ENCODE measurements at regions not wholly inside any gene's neighbourhood (a gene's known extent, or its start where the extent isn't known, plus 50 kb on each side); places are given as distances from the start of the nearest gene placed in this dataset.

DNA sequence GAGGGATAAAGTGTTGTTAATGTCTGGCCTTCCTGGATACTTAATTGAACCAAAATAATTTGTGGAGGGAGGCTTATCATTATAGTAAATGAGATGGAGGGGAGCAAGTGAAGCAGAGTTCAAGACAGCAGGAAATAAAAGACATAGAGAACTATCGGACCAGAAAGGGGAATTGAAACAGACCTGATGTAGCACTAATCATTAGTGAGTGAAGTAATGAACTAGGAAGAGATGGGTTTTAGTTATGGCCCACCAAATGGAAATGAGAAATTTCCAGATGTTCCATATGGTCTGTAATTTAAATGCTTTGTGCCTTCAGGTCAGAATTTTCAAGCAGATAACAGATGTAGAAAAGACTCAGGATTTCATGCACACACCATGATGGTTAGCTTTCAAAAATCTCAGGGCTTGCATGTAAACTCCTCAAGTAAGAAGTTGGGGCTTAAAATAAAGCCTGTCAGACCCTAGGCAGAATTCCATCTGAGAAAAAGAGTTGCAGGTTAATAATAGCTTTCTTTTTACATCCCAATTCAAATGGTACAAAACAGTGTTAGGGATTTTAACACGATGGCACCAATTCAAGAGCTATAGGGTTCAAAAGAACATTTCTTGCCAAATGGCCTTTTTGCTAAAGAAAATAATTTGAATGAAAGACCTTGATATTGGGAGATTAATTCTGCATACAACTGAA is 355.8 kb downstream of the FSCB start:
- Histone ChIP-seq H3K4me1 (no peaks in the 10 kb centered on the region), H3K27me3 (replicated peaks; ENCODE audit: control insufficient read depth, insufficient read depth, low read length) (no peaks in the 10 kb centered on the region), H3K9me3 (no peaks in the 10 kb centered on the region), H3K4me3 (ENCODE audit: low read depth, low read length) (no peak overlapping the region), H3K36me3 (ENCODE audit: control insufficient read depth, insufficient read depth, low read length) (no peaks in the 10 kb centered on the region)
- no peaks in the 10 kb centered on the region for H3K27me3 Mint-ChIP-seq (ENCODE audit: insufficient read depth, unreplicated experiment)
- H3K4me3 Mint-ChIP-seq (ENCODE audit: unreplicated experiment) = no peak overlapping the region
- ChIA-PET CTCF (no interaction called here), POLR2A (no interaction called here)
- no peak for DNase-seq
- no TSS peak for BruUV-seq (replicated peaks)
- intact Hi-C loops (cut with micrococcal nuclease; ENCODE audit: unreplicated experiment) = no loop called here
- H3K36me3 Mint-ChIP-seq (ENCODE audit: insufficient read depth, unreplicated experiment) = no peaks in the 10 kb centered on the region
- no peak overlapping the region for H3K27ac Mint-ChIP-seq (ENCODE audit: unreplicated experiment)
- no peaks in the 10 kb centered on the region for H3K4me1 Mint-ChIP-seq (ENCODE audit: low read depth, unreplicated experiment)
- no peaks in the 10 kb centered on the region for H3K9me3 Mint-ChIP-seq (ENCODE audit: unreplicated experiment)
- TF ChIP-seq, protein P1, sequence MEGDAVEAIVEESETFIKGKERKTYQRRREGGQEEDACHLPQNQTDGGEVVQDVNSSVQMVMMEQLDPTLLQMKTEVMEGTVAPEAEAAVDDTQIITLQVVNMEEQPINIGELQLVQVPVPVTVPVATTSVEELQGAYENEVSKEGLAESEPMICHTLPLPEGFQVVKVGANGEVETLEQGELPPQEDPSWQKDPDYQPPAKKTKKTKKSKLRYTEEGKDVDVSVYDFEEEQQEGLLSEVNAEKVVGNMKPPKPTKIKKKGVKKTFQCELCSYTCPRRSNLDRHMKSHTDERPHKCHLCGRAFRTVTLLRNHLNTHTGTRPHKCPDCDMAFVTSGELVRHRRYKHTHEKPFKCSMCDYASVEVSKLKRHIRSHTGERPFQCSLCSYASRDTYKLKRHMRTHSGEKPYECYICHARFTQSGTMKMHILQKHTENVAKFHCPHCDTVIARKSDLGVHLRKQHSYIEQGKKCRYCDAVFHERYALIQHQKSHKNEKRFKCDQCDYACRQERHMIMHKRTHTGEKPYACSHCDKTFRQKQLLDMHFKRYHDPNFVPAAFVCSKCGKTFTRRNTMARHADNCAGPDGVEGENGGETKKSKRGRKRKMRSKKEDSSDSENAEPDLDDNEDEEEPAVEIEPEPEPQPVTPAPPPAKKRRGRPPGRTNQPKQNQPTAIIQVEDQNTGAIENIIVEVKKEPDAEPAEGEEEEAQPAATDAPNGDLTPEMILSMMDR (IDR thresholded peaks at IDR 0.05; ENCODE audit: insufficient read depth in 1 of 2, low read depth in 1 of 2, low read length in 1 of 2, severe bottlenecking in 1 of 2, unreplicated experiment in 1 of 2) = no peak

DNA sequence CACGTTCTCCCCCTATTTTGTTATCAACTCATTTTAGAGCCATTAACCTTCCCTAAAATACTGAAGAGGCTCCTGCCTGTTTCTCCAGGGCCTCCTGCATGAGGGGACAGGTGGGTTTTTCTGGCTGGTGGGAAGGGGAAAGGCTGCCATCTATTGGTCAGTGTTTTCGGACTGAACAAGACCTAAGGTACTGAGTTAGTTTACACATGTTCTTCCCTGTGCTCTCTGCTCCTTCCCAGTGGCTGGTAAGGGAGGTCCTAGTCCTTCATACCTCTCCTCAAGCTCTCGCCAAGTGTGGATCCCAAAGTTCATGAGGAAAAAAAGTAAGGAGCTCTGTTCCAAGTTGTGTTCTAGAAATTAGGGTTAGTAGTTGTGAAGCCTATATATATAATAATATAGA is 357.5 kb downstream of the FSCB start:
- Mint-ChIP-seq H3K27me3 (ENCODE audit: insufficient read depth, unreplicated experiment) (no peaks in the 10 kb centered on the region), H3K27ac (ENCODE audit: unreplicated experiment) (no peak overlapping the region), H3K9me3 (ENCODE audit: unreplicated experiment) (no peaks in the 10 kb centered on the region), H3K36me3 (ENCODE audit: insufficient read depth, unreplicated experiment) (no peaks in the 10 kb centered on the region), H3K4me1 (ENCODE audit: low read depth, unreplicated experiment) (no peaks in the 10 kb centered on the region), H3K4me3 (ENCODE audit: unreplicated experiment) (no peak overlapping the region)
- H3K9me3 ChIP-seq = no peaks in the 10 kb centered on the region
- intact Hi-C loops (cut with micrococcal nuclease; ENCODE audit: unreplicated experiment) = loop anchor here (1.0 to 10.0 kb wide), 2 partner anchors 508 to 645 kb away; no protein-coding TSS in a partner anchor
- no TSS peak for BruUV-seq (replicated peaks)
- ChIA-PET POLR2A (no interaction called here), CTCF (no interaction called here)
- DNase-seq = peak; percentile 63 to 64
- no peaks in the 10 kb centered on the region for H3K27me3 ChIP-seq (replicated peaks; ENCODE audit: control insufficient read depth, insufficient read depth, low read length)
- no peak overlapping the region for H3K4me3 ChIP-seq (ENCODE audit: low read depth, low read length)
- no peaks in the 10 kb centered on the region for H3K36me3 ChIP-seq (ENCODE audit: control insufficient read depth, insufficient read depth, low read length)
- TF ChIP-seq, protein P1 (IDR thresholded peaks at IDR 0.05; ENCODE audit: insufficient read depth in 1 of 2, low read depth in 1 of 2, low read length in 1 of 2, severe bottlenecking in 1 of 2, unreplicated experiment in 1 of 2) = peak; percentile 52 to 64
- no peaks in the 10 kb centered on the region for H3K4me1 ChIP-seq

DNA sequence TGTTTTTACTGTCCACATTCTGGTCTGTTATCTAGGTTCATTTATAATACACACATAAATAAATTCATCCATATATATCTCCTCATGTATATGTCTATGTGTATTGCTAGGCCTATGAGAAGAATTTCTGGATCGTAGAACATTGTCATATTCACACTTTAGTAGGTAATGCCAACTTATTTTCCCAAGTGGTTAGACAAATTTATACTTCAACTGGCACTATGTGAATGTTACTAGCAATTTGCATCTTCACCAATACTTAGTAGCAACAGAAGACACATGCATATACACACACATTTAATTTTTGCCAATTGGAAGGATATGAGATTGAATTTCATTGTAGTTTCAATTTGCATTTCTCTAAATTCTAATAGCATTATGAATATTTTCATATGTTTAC is 365.1 kb downstream of the FSCB start:
- DNase-seq = no peak
- TF ChIP-seq, protein P1 (IDR thresholded peaks at IDR 0.05; ENCODE audit: insufficient read depth in 1 of 2, low read depth in 1 of 2, low read length in 1 of 2, severe bottlenecking in 1 of 2, unreplicated experiment in 1 of 2) = no peak
- BruUV-seq (replicated peaks) = no TSS peak
- no peaks in the 10 kb centered on the region for H3K27me3 ChIP-seq (replicated peaks; ENCODE audit: control insufficient read depth, insufficient read depth, low read length)
- no peaks in the 10 kb centered on the region for H3K9me3 ChIP-seq
- Mint-ChIP-seq H3K27ac (ENCODE audit: unreplicated experiment) (no peak overlapping the region), H3K27me3 (ENCODE audit: insufficient read depth, unreplicated experiment) (no peaks in the 10 kb centered on the region), H3K4me1 (ENCODE audit: low read depth, unreplicated experiment) (no peaks in the 10 kb centered on the region), H3K36me3 (ENCODE audit: insufficient read depth, unreplicated experiment) (no peaks in the 10 kb centered on the region), H3K4me3 (ENCODE audit: unreplicated experiment) (no peak overlapping the region), H3K9me3 (ENCODE audit: unreplicated experiment) (no peaks in the 10 kb centered on the region)
- no peak overlapping the region for H3K4me3 ChIP-seq (ENCODE audit: low read depth, low read length)
- no peaks in the 10 kb centered on the region for H3K4me1 ChIP-seq
- intact Hi-C loops (cut with micrococcal nuclease; ENCODE audit: unreplicated experiment) = loop anchor here (10.0 kb wide), 1 partner anchor 637 kb away; no protein-coding TSS in a partner anchor
- ChIA-PET POLR2A (no interaction called here), CTCF (no interaction called here)
- H3K36me3 ChIP-seq (ENCODE audit: control insufficient read depth, insufficient read depth, low read length) = no peaks in the 10 kb centered on the region

Measured in Caco-2 (cell line).